IPS-18c (cell line): ENCODE measurements at regions not wholly inside any gene's neighbourhood (a gene's known extent, or its start where the extent isn't known, plus 50 kb on each side); places are given as distances from the start of the nearest gene placed in this dataset.

ENCODE experiments used
- H3K4me3 ChIP-seq: 2 replicates; pipeline ENCODE4 v1.7.0; 2013; ENCODE audit warnings: low read depth, mild to moderate bottlenecking, low read length, moderate library complexity; ENCODE audit not compliant: insufficient read depth
- H3K9me3 ChIP-seq: one replicate; pipeline ENCODE4 v1.6.1; 2013; ENCODE audit warnings: mild to moderate bottlenecking, low read length, moderate library complexity; ENCODE audit not compliant: control insufficient read depth, insufficient read depth

- no peak overlapping the region for H3K4me3 ChIP-seq
- H3K9me3 ChIP-seq: no peaks in the 10 kb centered on the region
Measured at GRCh38 chr1:83751602-83752001, 247.3 kb downstream of the TTLL7 start.

GRCh38 chr1:83750201-83750600, 248.7 kb downstream of the TTLL7 start:
- Histone ChIP-seq H3K4me3 (no peak overlapping the region), H3K9me3 (no peaks in the 10 kb centered on the region)

- Histone ChIP-seq H3K9me3 (no peaks in the 10 kb centered on the region), H3K4me3 (no peak overlapping the region)
Measured at GRCh38 chr1:83747853-83748482, 251.0 kb downstream of the TTLL7 start.

GRCh38 chr1:83746234-83746633, 252.7 kb downstream of the TTLL7 start:
- no peak overlapping the region for H3K4me3 ChIP-seq
- H3K9me3 ChIP-seq: no peaks in the 10 kb centered on the region

DNA sequence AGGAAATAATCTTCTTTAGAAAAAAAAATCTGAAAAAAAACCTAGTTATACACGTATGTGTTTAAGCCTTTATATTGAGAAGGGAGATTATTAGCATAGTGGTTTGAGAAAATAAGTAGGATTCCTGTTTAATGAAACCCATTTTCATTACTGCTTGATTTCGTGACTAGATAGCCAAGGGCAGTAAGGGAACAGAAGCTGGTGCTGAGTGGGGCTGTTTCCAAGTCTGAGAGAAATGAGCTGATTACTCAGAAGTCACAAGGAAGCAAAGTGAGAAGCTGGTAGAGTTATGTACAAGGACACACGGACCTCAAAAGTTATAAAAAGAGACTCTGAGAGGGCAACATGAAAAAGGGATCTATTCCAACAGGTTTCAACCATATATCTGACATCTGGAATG, 256.5 kb downstream of the TTLL7 start:
- H3K9me3 ChIP-seq: peaks cover 2% of the 10 kb centered on the region
- no peak overlapping the region for H3K4me3 ChIP-seq

GRCh38 chr1:83741770-83742169, 257.2 kb downstream of the TTLL7 start:
- Histone ChIP-seq H3K9me3 (peaks cover 2% of the 10 kb centered on the region), H3K4me3 (no peak overlapping the region)

GRCh38 chr1:83741348-83741747, 257.6 kb downstream of the TTLL7 start:
- H3K9me3 ChIP-seq: peaks cover 2% of the 10 kb centered on the region
- H3K4me3 ChIP-seq: no peak overlapping the region

- H3K9me3 ChIP-seq: peaks cover 2% of the 10 kb centered on the region
- H3K4me3 ChIP-seq: no peak overlapping the region
Measured at GRCh38 chr1:83735526-83735925, 263.4 kb downstream of the TTLL7 start.

GRCh38 chr1:83734420-83734819, 264.5 kb downstream of the TTLL7 start:
- Histone ChIP-seq H3K9me3 (no peaks in the 10 kb centered on the region), H3K4me3 (no peak overlapping the region)

DNA sequence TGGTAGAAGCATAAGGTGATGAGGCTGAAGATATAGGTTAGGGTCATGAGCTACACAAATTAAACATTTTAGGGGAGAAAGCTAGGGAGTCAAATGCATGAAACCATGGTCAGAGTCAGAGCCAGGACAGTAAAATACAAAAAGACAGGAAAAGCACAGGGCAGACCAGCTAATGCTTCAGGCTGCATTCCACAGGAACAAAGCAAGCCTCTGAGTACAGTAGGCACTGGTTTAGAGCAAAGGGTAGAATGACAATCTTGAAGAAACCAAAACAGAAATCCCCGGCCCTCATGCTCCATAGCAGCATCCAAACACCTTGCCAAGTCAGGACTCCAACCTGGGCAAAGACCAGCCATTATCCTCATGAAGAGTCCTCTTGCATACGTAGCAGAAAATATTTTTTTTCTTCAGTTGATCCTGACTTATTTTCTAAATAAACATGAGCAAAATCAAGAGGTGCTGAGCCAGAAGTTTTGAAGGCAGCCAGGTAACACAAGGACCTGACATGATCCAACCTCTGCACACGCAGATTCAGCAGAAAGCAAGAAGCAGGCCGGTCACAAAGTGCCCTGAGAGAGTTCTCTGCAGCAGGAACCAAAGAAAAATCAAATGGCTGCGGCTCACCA, 273.1 kb downstream of the TTLL7 start:
- Histone ChIP-seq H3K4me3 (no peak overlapping the region), H3K9me3 (no peaks in the 10 kb centered on the region)

DNA sequence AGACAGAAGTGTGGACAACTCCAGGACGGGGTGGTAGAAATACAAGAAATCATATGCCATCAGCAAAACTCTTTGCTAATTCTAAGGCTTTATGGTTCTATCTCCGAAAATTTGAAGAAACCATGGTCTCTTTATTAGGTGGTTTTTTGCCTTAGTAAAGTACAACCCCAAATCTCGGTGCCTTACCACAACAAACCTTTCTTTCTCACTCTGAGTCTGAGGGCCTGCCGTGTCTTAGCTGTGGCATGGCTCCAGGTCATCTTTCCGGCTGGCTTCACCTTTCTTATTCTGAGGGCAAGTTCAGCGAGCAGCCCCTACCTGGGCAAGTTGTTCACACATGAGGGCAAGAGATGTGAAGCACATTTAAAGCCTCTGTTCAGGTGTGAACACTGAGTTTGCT, 280.6 kb downstream of the TTLL7 start:
- Histone ChIP-seq H3K4me3 (no peak overlapping the region), H3K9me3 (no peaks in the 10 kb centered on the region)

GRCh38 chr1:83717785-83718184, 281.1 kb downstream of the TTLL7 start:
- Histone ChIP-seq H3K9me3 (no peaks in the 10 kb centered on the region), H3K4me3 (no peak overlapping the region)

- Histone ChIP-seq H3K9me3 (no peaks in the 10 kb centered on the region), H3K4me3 (no peak overlapping the region)
Measured at GRCh38 chr1:83716641-83717040, 282.3 kb downstream of the TTLL7 start.

- no peak overlapping the region for H3K4me3 ChIP-seq
- no peaks in the 10 kb centered on the region for H3K9me3 ChIP-seq
Measured at GRCh38 chr1:83715550-83715949, 283.4 kb downstream of the TTLL7 start.

DNA sequence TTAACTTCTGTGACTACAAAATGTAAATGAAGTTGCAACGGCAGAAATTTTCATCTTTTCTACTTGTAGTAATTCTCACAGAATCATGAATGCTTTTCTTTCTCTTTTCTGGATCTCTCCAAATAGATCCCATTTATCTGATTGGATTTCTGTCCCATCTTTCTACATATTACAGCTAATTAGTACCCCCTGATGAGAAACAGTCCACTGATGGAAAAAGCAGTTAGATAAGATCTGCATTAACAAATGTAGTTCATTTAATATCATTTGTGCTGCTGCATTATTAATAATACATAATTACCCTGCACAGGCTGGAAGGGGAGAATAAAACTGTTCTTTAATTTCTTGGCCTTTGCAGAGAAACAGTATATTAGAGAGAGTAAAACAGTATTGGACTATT, 289.3 kb downstream of the TTLL7 start:
- Histone ChIP-seq H3K9me3 (no peaks in the 10 kb centered on the region), H3K4me3 (no peak overlapping the region)

DNA sequence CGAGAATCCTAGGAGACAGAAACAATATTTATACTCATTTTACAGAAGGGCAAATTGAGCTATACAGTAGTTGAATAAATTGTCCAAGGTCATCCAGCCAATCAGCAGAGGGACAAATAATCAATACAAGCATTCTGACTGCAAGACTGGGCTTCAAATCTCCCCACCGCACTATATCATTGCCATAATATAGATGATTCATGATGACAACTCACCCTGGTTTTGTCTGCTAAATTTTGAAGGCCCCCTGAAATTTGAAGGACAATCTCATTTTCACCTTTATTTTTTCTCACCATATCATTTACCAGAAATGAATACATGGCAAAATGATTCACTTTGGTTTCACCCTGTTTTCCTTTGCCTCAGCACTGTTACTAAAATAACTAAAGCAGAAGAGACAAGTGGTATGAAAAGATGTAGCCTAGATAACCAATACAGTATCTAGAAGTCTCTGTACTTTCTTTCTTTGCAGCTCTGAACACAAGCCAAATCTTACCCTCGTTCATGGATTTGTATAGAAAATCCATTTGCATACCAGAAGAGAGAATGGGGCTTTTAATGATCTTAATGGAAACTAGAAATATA, 292.5 kb downstream of the TTLL7 start:
- H3K4me3 ChIP-seq: no peak overlapping the region

GRCh38 chr1:83705091-83705490, 293.8 kb downstream of the TTLL7 start:
- H3K9me3 ChIP-seq: no peaks in the 10 kb centered on the region
- H3K4me3 ChIP-seq: no peak overlapping the region

More for the DNA sequence above, 292.5 kb downstream of the TTLL7 start:
- no peaks in the 10 kb centered on the region for H3K9me3 ChIP-seq

- no peaks in the 10 kb centered on the region for H3K9me3 ChIP-seq
- H3K4me3 ChIP-seq: no peak overlapping the region
Measured at GRCh38 chr1:83704350-83704749, 294.6 kb downstream of the TTLL7 start.
